GM12875 (cell line): ENCODE measurements at regions not wholly inside any gene's neighbourhood (a gene's known extent, or its start where the extent isn't known, plus 50 kb on each side); places are given as distances from the start of the nearest gene placed in this dataset.

Source experiments
- H3K4me3 ChIP-seq: one replicate; pipeline ENCODE4 v1.5.1; 2011; ENCODE audit warnings: low read depth, low read length, control low read depth
- CTCF ChIP-seq: IDR thresholded peaks from 2 replicates; pipeline ENCODE4 v1.5.1; 2011; ENCODE audit warnings: low read depth, mild to moderate bottlenecking, control low read depth, inconsistent platforms, low read length, moderate library complexity, borderline replicate concordance; ENCODE audit not compliant: insufficient read depth

DNA sequence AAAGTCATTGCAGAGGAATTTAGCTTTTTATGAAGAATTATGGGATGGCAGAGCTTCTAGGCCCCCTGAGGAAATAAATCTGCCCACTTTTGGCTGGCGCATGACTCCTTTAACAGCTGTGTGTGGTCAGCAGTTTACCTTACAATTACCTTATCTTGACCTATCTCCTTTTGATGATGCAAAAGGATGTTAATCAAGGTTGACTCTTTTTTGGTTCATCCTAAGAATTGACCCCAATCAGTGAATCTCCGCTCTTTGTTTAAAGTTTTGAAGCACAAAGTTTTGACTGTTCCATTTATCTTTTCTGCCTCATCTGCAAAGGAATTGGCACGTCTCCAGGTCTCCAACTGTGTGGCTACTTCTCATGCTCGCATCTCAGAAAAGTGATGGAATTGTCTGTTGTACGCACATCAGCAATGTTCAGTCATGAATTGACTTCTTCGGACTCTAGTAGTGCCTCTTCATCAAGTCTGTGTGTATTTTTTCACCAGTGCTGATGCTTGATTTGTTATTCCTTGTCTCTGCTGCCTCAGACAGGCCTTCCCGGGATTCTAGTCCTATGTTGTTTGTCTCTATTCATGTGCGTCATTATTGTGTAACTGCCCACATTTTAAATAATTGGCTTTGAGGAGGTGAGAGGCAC, 196.2 kb upstream of the CFAP20DC start:
- no peak overlapping the region for H3K4me3 ChIP-seq
- no peak for TF ChIP-seq CTCF

GRCh38 chr3:59245300-59245858, 195.6 kb upstream of the CFAP20DC start:
- TF ChIP-seq CTCF = no peak

GRCh38 chr3:59244343-59244742, 194.5 kb upstream of the CFAP20DC start:
- no peak overlapping the region for H3K4me3 ChIP-seq
- no peak for TF ChIP-seq CTCF

More at GRCh38 chr3:59245300-59245858, 195.6 kb upstream of the CFAP20DC start:
- H3K4me3 ChIP-seq = no peak overlapping the region

GRCh38 chr3:59243476-59243875, 193.7 kb upstream of the CFAP20DC start:
- TF ChIP-seq CTCF = no peak
- no peak overlapping the region for H3K4me3 ChIP-seq

DNA sequence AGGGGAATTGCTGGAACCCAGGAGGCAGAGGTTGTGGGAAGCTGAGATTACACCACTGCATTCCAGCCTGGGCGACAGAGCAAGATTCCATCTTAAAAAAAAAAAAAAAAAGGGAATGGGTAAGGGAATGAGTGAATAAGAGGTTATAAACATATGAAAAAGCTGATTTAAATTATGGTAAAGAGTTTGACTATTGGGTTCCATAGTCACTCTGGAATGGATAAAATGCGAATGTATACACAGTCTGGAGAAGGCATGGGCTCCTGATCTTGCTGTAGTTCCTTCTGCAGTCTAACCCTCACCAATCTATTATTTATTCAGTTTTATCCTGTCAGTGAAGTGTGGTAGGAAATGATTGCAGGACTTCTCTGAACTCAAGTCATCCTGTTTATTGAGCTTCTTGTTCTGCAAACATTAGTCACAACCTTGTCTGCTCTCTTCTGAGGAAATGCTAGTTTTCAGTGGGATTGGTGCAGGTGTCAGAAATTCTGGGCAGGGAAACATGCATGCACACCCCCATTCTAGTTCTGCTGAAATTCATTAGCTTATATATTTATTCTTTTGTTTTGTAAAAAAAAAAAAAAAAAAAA, 190.9 kb upstream of the CFAP20DC start:
- no peak for TF ChIP-seq CTCF
- H3K4me3 ChIP-seq = no peak overlapping the region

- no peak overlapping the region for H3K4me3 ChIP-seq
- no peak for TF ChIP-seq CTCF
Observed at GRCh38 chr3:59237121-59237520, 187.3 kb upstream of the CFAP20DC start.

DNA sequence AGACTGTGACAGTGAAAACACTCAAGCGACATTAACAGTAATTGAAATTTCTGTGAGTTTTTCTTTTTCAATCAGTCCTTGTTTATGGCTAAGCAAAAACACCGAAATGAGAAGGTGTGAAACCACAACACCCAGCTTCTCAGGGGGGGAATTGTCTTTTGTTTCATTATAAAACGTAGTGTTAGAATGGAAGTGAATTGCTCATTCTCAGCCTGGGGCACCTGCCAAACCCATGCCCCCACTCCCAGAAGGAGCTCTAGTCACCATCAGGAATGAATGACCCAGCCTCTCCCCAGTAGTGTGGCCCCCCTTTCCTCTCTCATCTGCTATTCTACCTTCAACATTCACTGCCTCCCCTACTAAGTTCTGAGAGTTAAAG, 185.8 kb upstream of the CFAP20DC start:
- TF ChIP-seq CTCF = no peak
- no peak overlapping the region for H3K4me3 ChIP-seq
